WTC11 (cell line): ENCODE measurements at regions not wholly inside any gene's neighbourhood (a gene's known extent, or its start where the extent isn't known, plus 50 kb on each side); places are given as distances from the start of the nearest gene placed in this dataset.

ENCODE experiments used
- ATAC-seq: fragments of 200-7000 bp; cut with Tn5 transposase; 2 replicates; pipeline ENCODE4 v1.10.0; 2021; ENCODE audit warnings: mild to moderate bottlenecking, moderate library complexity
- CTCF ChIA-PET: fragments of 300-600 bp; sonication (Branson Sonifier 250); formaldehyde crosslinking; loops from one replicate; lab custom pipeline; 2021; ENCODE audit warnings: antibody characterized with exemption; lab: Charles Lee
- POLR2A ChIA-PET: fragments of 350-600 bp; sonication (Branson Sonifier 250); formaldehyde crosslinking; loops from one replicate; lab custom pipeline; 2021; ENCODE audit warnings: antibody characterized with exemption; lab: Charles Lee
- DNase-seq: peaks from one replicate; pipeline ENCODE4 v3.0.0; 2021; ENCODE audit warnings: low spot score
- H3K27ac Mint-ChIP-seq: 2 replicates; pipeline ENCODE4 v1.8.0; 2021; ENCODE audit warnings: mixed read lengths
- H3K27me3 Mint-ChIP-seq: 2 replicates; pipeline ENCODE4 v1.8.0; 2021; ENCODE audit warnings: low read depth, mild to moderate bottlenecking, moderate library complexity, mixed read lengths
- H3K36me3 Mint-ChIP-seq: 2 replicates; pipeline ENCODE4 v1.8.0; 2021; ENCODE audit warnings: mixed read lengths
- H3K4me1 Mint-ChIP-seq: 2 replicates; pipeline ENCODE4 v1.8.0; 2022; ENCODE audit warnings: mixed read lengths
- H3K4me3 Mint-ChIP-seq: 2 replicates; pipeline ENCODE4 v1.8.0; 2021; ENCODE audit warnings: mild to moderate bottlenecking, moderate library complexity, mixed read lengths
- H3K9me3 Mint-ChIP-seq: 2 replicates; pipeline ENCODE4 v1.8.0; 2021; ENCODE audit warnings: mixed read lengths
- AFF4 ChIP-seq: sonication (generic); formaldehyde crosslinking; IDR thresholded peaks from 2 replicates; pipeline ENCODE4 v1.8.1; 2023; ENCODE audit warnings: mild to moderate bottlenecking, missing genetic modification reagents, borderline replicate concordance
- ATF2 ChIP-seq: sonication (generic); formaldehyde crosslinking; IDR thresholded peaks from 2 replicates; pipeline ENCODE4 v1.8.1; 2022; ENCODE audit warnings: low read depth, missing genetic modification reagents, borderline replicate concordance
- ATF3 ChIP-seq: sonication (generic); formaldehyde crosslinking; conservative IDR thresholded peaks from 2 replicates; pipeline ENCODE4 v1.8.1; 2022; ENCODE audit warnings: mild to moderate bottlenecking, missing genetic modification reagents
- CBFB ChIP-seq: sonication (generic); formaldehyde crosslinking; IDR thresholded peaks from 2 replicates; pipeline ENCODE4 v1.8.1; 2022; ENCODE audit warnings: mild to moderate bottlenecking, low read depth, missing genetic modification reagents
- GABPB1 ChIP-seq: sonication (generic); formaldehyde crosslinking; IDR thresholded peaks from 2 replicates; pipeline ENCODE4 v1.8.1; 2023; ENCODE audit warnings: mild to moderate bottlenecking, missing genetic modification reagents
- GTF2I ChIP-seq: fragments of 250-450 bp; sonication (Bioruptor Pico); conservative IDR thresholded peaks from 2 replicates; pipeline ENCODE4 v1.4.0; 2021; ENCODE audit warnings: mild to moderate bottlenecking
- MXD4 ChIP-seq: fragments of 250-450 bp; sonication (Bioruptor Pico); IDR thresholded peaks from 2 replicates; pipeline ENCODE4 v1.8.0; 2021; ENCODE audit warnings: mild to moderate bottlenecking, moderate library complexity, borderline replicate concordance
- NFE2L1 ChIP-seq: sonication (generic); formaldehyde crosslinking; IDR thresholded peaks from 2 replicates; pipeline ENCODE4 v1.8.1; 2023; ENCODE audit warnings: missing genetic modification reagents
- OVOL2 ChIP-seq: fragments of 250-450 bp; sonication (Bioruptor Pico); IDR thresholded peaks from 2 replicates; pipeline ENCODE4 v1.9.0; 2021; ENCODE audit warnings: mild to moderate bottlenecking, borderline replicate concordance
- SOX15 ChIP-seq: fragments of 250-450 bp; sonication (Bioruptor Pico); IDR thresholded peaks from 2 replicates; pipeline ENCODE4 v1.9.0; 2021; ENCODE audit warnings: mild to moderate bottlenecking
- SP1 ChIP-seq: sonication (generic); formaldehyde crosslinking; conservative IDR thresholded peaks from 2 replicates; pipeline ENCODE4 v1.8.1; 2022; ENCODE audit warnings: missing genetic modification reagents
- TCF7 ChIP-seq: sonication (generic); formaldehyde crosslinking; IDR thresholded peaks from 2 replicates; pipeline ENCODE4 v1.8.0; 2022; ENCODE audit warnings: mild to moderate bottlenecking, low read depth, missing genetic modification reagents, moderate library complexity
- TEAD1 ChIP-seq: sonication (generic); formaldehyde crosslinking; IDR thresholded peaks from 2 replicates; pipeline ENCODE4 v1.8.0; 2022; ENCODE audit warnings: mild to moderate bottlenecking, missing genetic modification reagents
- ZNF396 ChIP-seq: fragments of 250-450 bp; sonication (Bioruptor Pico); IDR thresholded peaks from 2 replicates; pipeline ENCODE4 v1.8.0; 2021; ENCODE audit warnings: mild to moderate bottlenecking, moderate library complexity, borderline replicate concordance
- ZNF416 ChIP-seq: fragments of 250-450 bp; sonication (Bioruptor Pico); IDR thresholded peaks from 2 replicates; pipeline ENCODE4 v1.9.0; 2021; ENCODE audit warnings: mild to moderate bottlenecking, inconsistent platforms
- TF ChIP-seq, protein P1 (sequence below): sonication (generic); formaldehyde crosslinking; IDR thresholded peaks from 2 replicates; pipeline ENCODE4 v1.8.0; 2023; ENCODE audit warnings: missing genetic modification reagents
- TF ChIP-seq, protein P2 (sequence below): sonication (generic); formaldehyde crosslinking; IDR thresholded peaks from 2 replicates; pipeline ENCODE4 v1.8.1; 2023; ENCODE audit warnings: mild to moderate bottlenecking, missing genetic modification reagents
- TF ChIP-seq, protein P3 (sequence below): fragments of 250-450 bp; sonication (Bioruptor Pico); IDR thresholded peaks from 2 replicates; pipeline ENCODE4 v1.9.0; 2021; ENCODE audit warnings: mild to moderate bottlenecking
- TF ChIP-seq, protein P4 (sequence below): fragments of 250-450 bp; sonication (Bioruptor Pico); conservative IDR thresholded peaks from 2 replicates; pipeline ENCODE4 v1.9.0; 2021; ENCODE audit warnings: mild to moderate bottlenecking

DNA sequence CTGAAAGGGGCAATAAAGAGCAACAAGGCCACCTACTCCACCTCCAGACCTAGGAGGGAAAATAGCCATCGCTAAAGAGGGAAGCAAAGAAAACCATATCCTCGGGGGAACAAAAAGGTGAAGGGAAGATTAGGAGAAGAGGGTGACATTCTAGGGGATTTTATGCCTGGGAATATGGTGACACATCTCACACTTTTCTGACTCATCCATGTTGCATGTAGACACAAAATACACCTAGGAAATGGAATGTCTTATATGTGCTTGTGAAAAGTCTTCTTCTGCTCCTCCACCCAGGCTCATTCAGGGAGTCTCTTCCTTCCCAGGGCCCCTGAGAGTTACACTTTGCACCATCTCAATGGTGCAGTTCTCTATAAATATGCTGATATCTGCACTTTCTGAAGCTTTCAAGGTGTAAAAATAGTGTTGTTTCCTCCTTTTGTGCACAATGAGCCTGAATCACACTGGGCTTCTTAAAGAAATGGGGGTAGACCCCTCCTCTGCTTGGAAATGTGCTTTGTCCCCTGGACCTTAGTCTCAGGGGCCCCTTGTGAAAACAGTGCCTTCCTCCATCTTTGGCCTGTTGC lies 195.9 kb downstream of the CYYR1 start:
- Mint-ChIP-seq H3K4me3 (no peak overlapping the region), H3K27me3 (no peaks in the 10 kb centered on the region; the same call in 1 of the 2 replicates), H3K4me1 (no peaks in the 10 kb centered on the region), H3K36me3 (no peaks in the 10 kb centered on the region), H3K27ac (no peak overlapping the region), H3K9me3 (peaks cover 3% of the 10 kb centered on the region)
- TF ChIP-seq OVOL2 (no peak), AFF4 (CRISPR knock-in tag) (no peak), ZNF396 (no peak), GTF2I (CRISPR knock-in tag) (no peak), GABPB1 (CRISPR knock-in tag) (no peak), MXD4 (CRISPR knock-in tag) (no peak), TEAD1 (CRISPR knock-in tag) (no peak), SOX15 (CRISPR knock-in tag) (no peak), ZNF416 (CRISPR knock-in tag) (no peak), ATF2 (CRISPR knock-in tag) (no peak), SP1 (CRISPR knock-in tag) (no peak), TCF7 (CRISPR knock-in tag) (no peak), CBFB (no peak), ATF3 (CRISPR knock-in tag) (no peak), NFE2L1 (CRISPR knock-in tag) (no peak)
- TF ChIP-seq, protein P1, sequence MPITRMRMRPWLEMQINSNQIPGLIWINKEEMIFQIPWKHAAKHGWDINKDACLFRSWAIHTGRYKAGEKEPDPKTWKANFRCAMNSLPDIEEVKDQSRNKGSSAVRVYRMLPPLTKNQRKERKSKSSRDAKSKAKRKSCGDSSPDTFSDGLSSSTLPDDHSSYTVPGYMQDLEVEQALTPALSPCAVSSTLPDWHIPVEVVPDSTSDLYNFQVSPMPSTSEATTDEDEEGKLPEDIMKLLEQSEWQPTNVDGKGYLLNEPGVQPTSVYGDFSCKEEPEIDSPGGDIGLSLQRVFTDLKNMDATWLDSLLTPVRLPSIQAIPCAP (CRISPR knock-in tag), result no peak
- TF ChIP-seq, protein P2, sequence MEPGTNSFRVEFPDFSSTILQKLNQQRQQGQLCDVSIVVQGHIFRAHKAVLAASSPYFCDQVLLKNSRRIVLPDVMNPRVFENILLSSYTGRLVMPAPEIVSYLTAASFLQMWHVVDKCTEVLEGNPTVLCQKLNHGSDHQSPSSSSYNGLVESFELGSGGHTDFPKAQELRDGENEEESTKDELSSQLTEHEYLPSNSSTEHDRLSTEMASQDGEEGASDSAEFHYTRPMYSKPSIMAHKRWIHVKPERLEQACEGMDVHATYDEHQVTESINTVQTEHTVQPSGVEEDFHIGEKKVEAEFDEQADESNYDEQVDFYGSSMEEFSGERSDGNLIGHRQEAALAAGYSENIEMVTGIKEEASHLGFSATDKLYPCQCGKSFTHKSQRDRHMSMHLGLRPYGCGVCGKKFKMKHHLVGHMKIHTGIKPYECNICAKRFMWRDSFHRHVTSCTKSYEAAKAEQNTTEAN (CRISPR knock-in tag), result no peak
- TF ChIP-seq, protein P3, sequence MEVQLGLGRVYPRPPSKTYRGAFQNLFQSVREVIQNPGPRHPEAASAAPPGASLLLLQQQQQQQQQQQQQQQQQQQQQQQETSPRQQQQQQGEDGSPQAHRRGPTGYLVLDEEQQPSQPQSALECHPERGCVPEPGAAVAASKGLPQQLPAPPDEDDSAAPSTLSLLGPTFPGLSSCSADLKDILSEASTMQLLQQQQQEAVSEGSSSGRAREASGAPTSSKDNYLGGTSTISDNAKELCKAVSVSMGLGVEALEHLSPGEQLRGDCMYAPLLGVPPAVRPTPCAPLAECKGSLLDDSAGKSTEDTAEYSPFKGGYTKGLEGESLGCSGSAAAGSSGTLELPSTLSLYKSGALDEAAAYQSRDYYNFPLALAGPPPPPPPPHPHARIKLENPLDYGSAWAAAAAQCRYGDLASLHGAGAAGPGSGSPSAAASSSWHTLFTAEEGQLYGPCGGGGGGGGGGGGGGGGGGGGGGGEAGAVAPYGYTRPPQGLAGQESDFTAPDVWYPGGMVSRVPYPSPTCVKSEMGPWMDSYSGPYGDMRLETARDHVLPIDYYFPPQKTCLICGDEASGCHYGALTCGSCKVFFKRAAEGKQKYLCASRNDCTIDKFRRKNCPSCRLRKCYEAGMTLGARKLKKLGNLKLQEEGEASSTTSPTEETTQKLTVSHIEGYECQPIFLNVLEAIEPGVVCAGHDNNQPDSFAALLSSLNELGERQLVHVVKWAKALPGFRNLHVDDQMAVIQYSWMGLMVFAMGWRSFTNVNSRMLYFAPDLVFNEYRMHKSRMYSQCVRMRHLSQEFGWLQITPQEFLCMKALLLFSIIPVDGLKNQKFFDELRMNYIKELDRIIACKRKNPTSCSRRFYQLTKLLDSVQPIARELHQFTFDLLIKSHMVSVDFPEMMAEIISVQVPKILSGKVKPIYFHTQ, result no peak
- TF ChIP-seq, protein P4, sequence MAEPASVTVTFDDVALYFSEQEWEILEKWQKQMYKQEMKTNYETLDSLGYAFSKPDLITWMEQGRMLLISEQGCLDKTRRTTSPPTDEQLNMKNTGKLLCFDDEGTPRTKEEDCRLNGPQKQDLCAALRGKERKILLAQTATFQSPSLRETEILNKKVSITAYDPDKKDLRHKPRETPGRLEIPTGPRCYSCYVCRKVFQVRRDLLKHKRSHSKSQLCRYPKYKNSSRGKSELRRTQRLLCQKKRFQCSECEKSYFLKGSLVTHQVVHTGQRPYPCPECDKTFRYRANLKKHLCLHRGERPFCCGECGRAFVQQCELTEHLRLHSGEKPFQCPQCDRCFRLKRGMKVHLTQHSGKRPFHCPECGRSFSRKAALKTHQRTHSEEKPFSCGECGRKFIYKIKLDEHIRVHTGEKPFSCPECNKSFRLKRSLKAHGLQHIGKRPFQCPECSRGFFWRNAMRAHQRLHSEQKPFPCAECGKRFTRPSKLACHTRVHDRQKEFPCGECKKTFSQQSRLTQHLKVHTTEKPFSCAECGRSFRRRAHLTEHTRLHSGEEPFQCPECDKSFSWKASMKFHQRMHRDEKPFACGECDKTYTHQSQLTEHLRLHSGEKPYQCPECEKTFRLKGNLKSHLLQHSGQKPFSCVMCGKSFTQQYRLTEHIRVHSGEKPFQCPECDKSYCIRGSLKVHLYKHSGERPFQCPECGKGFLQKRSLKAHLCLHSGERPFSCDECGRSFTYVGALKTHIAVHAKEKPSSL (CRISPR knock-in tag), result no peak
- ATAC-seq, result no peak
- DNase-seq, result no peak
- ChIA-PET CTCF (no interaction called here), POLR2A (no interaction called here)
